K562 (cell line): ENCODE measurements at regions not wholly inside any gene's neighbourhood (a gene's known extent, or its start where the extent isn't known, plus 50 kb on each side); places are given as distances from the start of the nearest gene placed in this dataset.
A peak's percentile ranks its signal among the peaks of the same experiment; 100 is the strongest.

ENCODE experiments used
- ATAC-seq: fragments of 200-7000 bp; cut with Tn5 transposase; 3 replicates; pipeline ENCODE4 v1.9.1; 2020; ENCODE audit warnings: moderate library complexity
- BruUV-seq: library from RNA; stranded (reverse); fragments of 400-500 nt; replicated peaks from 2 replicates; lab custom pipeline; 2021; lab: Mats Ljungman, UMichigan
- CTCF ChIA-PET: fragments of 300-600 bp; formaldehyde crosslinking; extraction: SDS; loops from one replicate; lab custom pipeline; 2021; ENCODE audit warnings: low intra/inter-chr PET ratio; lab: Yijun Ruan, JAX
- POLR2A ChIA-PET: fragments of 300-600, 350-650 bp; sonication (Branson Sonifier 250); formaldehyde crosslinking; extraction: SDS; loops from one replicate; lab custom pipeline; 2021; ENCODE audit warnings: antibody characterized with exemption, inconsistent platforms; lab: Yijun Ruan, JAX
- DNase-seq, 4 experiments: peaks; one replicate each; pipeline versions ENCODE4 v3.0.0 to v3.0.0-alpha.2; 2011 to 2018; ENCODE audit warnings: low spot score in 3 of 4, mixed read lengths in 3 of 4; ENCODE audit errors: extremely low read depth in 1 of 4
- FAIRE-seq: peaks from 2 replicates; lab custom pipeline; 2011; peaks lifted over from hg19 to GRCh38; lab: Jason Lieb, UNC
- H2AFZ ChIP-seq: 2 replicates; pipeline ENCODE4 v1.6.0; 2011; ENCODE audit warnings: low read depth, low read length, control low read depth, inconsistent platforms
- H3K27ac ChIP-seq: fragments of 200-600 bp; 3 replicates; pipeline ENCODE4 v1.8.0; 2011; ENCODE audit warnings: low read depth, mild to moderate bottlenecking, control low read depth, inconsistent platforms, low read length, moderate library complexity, mixed read lengths; ENCODE audit errors: extremely low read depth
- H3K27me3 ChIP-seq, 2 experiments: fragments of 300-600 bp in 1 of 2; 2 replicates in 1 of 2; 3 replicates in 1 of 2; pipeline versions ENCODE4 v1.6.0 to v1.8.0; 2011; ENCODE audit warnings: inconsistent platforms in 2 of 2, low read length in 2 of 2, mild to moderate bottlenecking in 1 of 2, mixed read lengths in 1 of 2, moderate library complexity in 1 of 2; ENCODE audit not compliant: control insufficient read depth in 2 of 2, insufficient read depth in 2 of 2
- H3K36me3 ChIP-seq: fragments of 300-600 bp; 3 replicates; pipeline ENCODE4 v1.8.0; 2011; ENCODE audit warnings: mild to moderate bottlenecking, low read length, inconsistent platforms; ENCODE audit not compliant: control insufficient read depth, insufficient read depth
- H3K4me1 ChIP-seq, 2 experiments: fragments of 200-600 bp in 1 of 2; replicated peaks in 1 of 2; 2 replicates in 1 of 2; 3 replicates in 1 of 2; pipeline versions ENCODE4 v1.5.1 to v1.8.0; 2011; ENCODE audit warnings: inconsistent platforms in 2 of 2, low read length in 2 of 2, mild to moderate bottlenecking in 1 of 2, mixed read lengths in 1 of 2, moderate library complexity in 1 of 2; ENCODE audit not compliant: control insufficient read depth in 2 of 2, insufficient read depth in 2 of 2
- H3K4me2 ChIP-seq: 2 replicates; pipeline ENCODE4 v1.6.1; 2011; ENCODE audit warnings: low read length, control low read depth, inconsistent platforms, mixed read lengths; ENCODE audit not compliant: insufficient read depth
- H3K4me3 ChIP-seq: fragments of 200-600 bp; sonication (generic), shearing (Covaris generic); 2 replicates; pipeline ENCODE4 v1.5.1; 2016; ENCODE audit warnings: control low read depth, inconsistent platforms
- H3K79me2 ChIP-seq: fragments of 200-600 bp; 3 replicates; pipeline ENCODE4 v1.8.0; 2011; ENCODE audit warnings: low read length, inconsistent platforms; ENCODE audit not compliant: control insufficient read depth, insufficient read depth
- H3K9ac ChIP-seq, 2 experiments: 2 replicates each; pipeline versions ENCODE4 v1.6.0 to v1.6.1; 2011; ENCODE audit warnings: low read depth in 2 of 2, low read length in 2 of 2, control low read depth in 1 of 2, inconsistent platforms in 1 of 2, mild to moderate bottlenecking in 1 of 2, mixed read lengths in 1 of 2; ENCODE audit not compliant: insufficient read depth in 1 of 2
- H3K9me1 ChIP-seq: one replicate; pipeline ENCODE4 v1.6.0; 2011; ENCODE audit warnings: inconsistent platforms, mild to moderate bottlenecking, low read length, moderate library complexity; ENCODE audit not compliant: control insufficient read depth, insufficient read depth
- H3K9me3 ChIP-seq: replicated peaks from 2 replicates; pipeline ENCODE4 v1.5.1; 2011; ENCODE audit warnings: low read depth, low read length, inconsistent platforms; ENCODE audit not compliant: control insufficient read depth, insufficient read depth
- H4K20me1 ChIP-seq: replicated peaks from 2 replicates; pipeline ENCODE4 v1.6.1; 2011; ENCODE audit warnings: low read length, inconsistent platforms, mixed read lengths; ENCODE audit not compliant: control insufficient read depth, insufficient read depth
- COPS2 ChIP-seq: fragments of 450-650 bp; conservative IDR thresholded peaks from 2 replicates; pipeline ENCODE4 v1.6.1; 2016; ENCODE audit warnings: mild to moderate bottlenecking, moderate library complexity
- EHMT2 ChIP-seq: fragments of 450-650 bp; IDR thresholded peaks from 2 replicates; pipeline ENCODE4 v1.6.1; 2018; ENCODE audit warnings: antibody characterized with exemption
- NFIC ChIP-seq: fragments of 450-650 bp; IDR thresholded peaks from 2 replicates; pipeline ENCODE4 v1.6.1; 2017; ENCODE audit warnings: mild to moderate bottlenecking, inconsistent platforms
- PCBP2 ChIP-seq: fragments of 200-400 bp; formaldehyde crosslinking; IDR thresholded peaks from 2 replicates; pipeline ENCODE4 v1.6.1; 2018; ENCODE audit warnings: low read length, low read depth, mild to moderate bottlenecking, moderate library complexity; ENCODE audit not compliant: poor library complexity, severe bottlenecking
- ZBTB40 ChIP-seq, 2 experiments: fragments of 450-650 bp in 1 of 2; sonication (generic) in 1 of 2; formaldehyde crosslinking in 1 of 2; IDR thresholded peaks; 2 replicates each; pipeline versions ENCODE4 v1.7.1 to v1.9.0; 2016 to 2022; ENCODE audit warnings: inconsistent platforms in 1 of 2, mild to moderate bottlenecking in 1 of 2, missing genetic modification reagents in 1 of 2
- WGBS: fragments of 100-300 bp; shearing (Covaris generic); methylation state at CpG from one replicate; pipeline ENCODE4 v1.1.6; 2016; ENCODE audit warnings: low coverage, mixed read lengths; ENCODE audit not compliant: insufficient coverage; ENCODE audit errors: missing lambda C conversion rate; 5-methylcytosine and 5-hydroxymethylcytosine counted together
- in situ Hi-C: fragments of 300-500 bp; cut with MboI; formaldehyde crosslinking; loops from 4 replicates; pipeline ENCODE4 v1.15.0; 2018; ENCODE audit warnings: inconsistent platforms, mixed read lengths
- intact Hi-C: fragments of 100-400 bp; cut with micrococcal nuclease; formaldehyde crosslinking; loops from 2 replicates; pipeline ENCODE4 v1.14.2; 2022

GRCh38 chr12:91551927-91552326, 369.3 kb upstream of the DCN start:
- Histone ChIP-seq H3K4me1 (peaks cover 0 to 8% of the 10 kb centered on the region in 2 experiments; a peak in 3 of 5 replicates), H3K79me2 (peaks cover 35% of the 10 kb centered on the region), H3K9me1 (no peaks in the 10 kb centered on the region), H3K9me3 (no peaks in the 10 kb centered on the region), H3K4me2 (no peak overlapping the region), H3K27me3 (no peaks in the 10 kb centered on the region), H3K9ac (no peak overlapping the region), H2AFZ (no peak overlapping the region), H4K20me1 (0 out of 2 replicates have a peak, but pooled peaks cover 4% of the 10 kb centered on the region), H3K27ac (no peak overlapping the region), H3K36me3 (no peaks in the 10 kb centered on the region), H3K4me3 (no peak overlapping the region)
- TF ChIP-seq COPS2 = no peak
- TF ChIP-seq NFIC = peak; percentile 55
- no peak for TF ChIP-seq PCBP2
- peak; percentile 59; the same call in 1 of the 2 replicates for TF ChIP-seq ZBTB40 (IDR thresholded peaks at IDR 0.05)
- TF ChIP-seq ZBTB40 (CRISPR knock-in tag; IDR thresholded peaks at IDR 0.05) = no peak
- no peak for TF ChIP-seq EHMT2
- ATAC-seq (no peak), DNase-seq (no peak), FAIRE-seq (no peak)
- in situ Hi-C loops = no loop called here
- intact Hi-C loops = no loop called here
- no TSS peak for BruUV-seq
- 83% methylated on average over 8 of the region's 8 CpGs for WGBS
- ChIA-PET CTCF (no interaction called here), POLR2A (no interaction called here)
